PC-3 (cell line): ENCODE measurements at regions not wholly inside any gene's neighbourhood (a gene's known extent, or its start where the extent isn't known, plus 50 kb on each side); places are given as distances from the start of the nearest gene placed in this dataset.

Source experiments
- CTCF ChIP-seq: fragments of 300-600 bp; sonication (generic); conservative IDR thresholded peaks from 2 replicates; pipeline ENCODE4 v1.5.1; 2017; ENCODE audit warnings: antibody characterized with exemption, low read depth, mild to moderate bottlenecking, low read length
- EZH2 ChIP-seq: fragments of 300-600 bp; sonication (generic); IDR thresholded peaks from one replicate; pipeline ENCODE4 v1.6.1; 2017; ENCODE audit warnings: antibody characterized with exemption, mild to moderate bottlenecking, low read length; ENCODE audit not compliant: unreplicated experiment
- EZH2phosphoT487 ChIP-seq: fragments of 300-600 bp; sonication (generic); IDR thresholded peaks from 2 replicates; pipeline ENCODE4 v1.6.1; 2018; ENCODE audit warnings: mild to moderate bottlenecking, antibody characterized with exemption, low read length, borderline replicate concordance

GRCh38 chr16:49003022-49003421 is 278.6 kb downstream of the CBLN1 start:
- TF ChIP-seq EZH2 (no peak), CTCF (no peak), EZH2phosphoT487 (no peak)
